Stimulated activated CD8-positive, alpha-beta memory T cell treated with anti-CD3 and anti-CD28 coated beads, Interleukin-7, amount 100 ng/mL, for 24 hours (primary cell): ENCODE measurements at regions not wholly inside any gene's neighbourhood (a gene's known extent, or its start where the extent isn't known, plus 50 kb on each side); places are given as distances from the start of the nearest gene placed in this dataset.

ENCODE experiments used
- DNase-seq: peaks from one replicate; pipeline ENCODE4 v3.0.0-alpha.2; 2020; ENCODE audit warnings: low read depth

DNA sequence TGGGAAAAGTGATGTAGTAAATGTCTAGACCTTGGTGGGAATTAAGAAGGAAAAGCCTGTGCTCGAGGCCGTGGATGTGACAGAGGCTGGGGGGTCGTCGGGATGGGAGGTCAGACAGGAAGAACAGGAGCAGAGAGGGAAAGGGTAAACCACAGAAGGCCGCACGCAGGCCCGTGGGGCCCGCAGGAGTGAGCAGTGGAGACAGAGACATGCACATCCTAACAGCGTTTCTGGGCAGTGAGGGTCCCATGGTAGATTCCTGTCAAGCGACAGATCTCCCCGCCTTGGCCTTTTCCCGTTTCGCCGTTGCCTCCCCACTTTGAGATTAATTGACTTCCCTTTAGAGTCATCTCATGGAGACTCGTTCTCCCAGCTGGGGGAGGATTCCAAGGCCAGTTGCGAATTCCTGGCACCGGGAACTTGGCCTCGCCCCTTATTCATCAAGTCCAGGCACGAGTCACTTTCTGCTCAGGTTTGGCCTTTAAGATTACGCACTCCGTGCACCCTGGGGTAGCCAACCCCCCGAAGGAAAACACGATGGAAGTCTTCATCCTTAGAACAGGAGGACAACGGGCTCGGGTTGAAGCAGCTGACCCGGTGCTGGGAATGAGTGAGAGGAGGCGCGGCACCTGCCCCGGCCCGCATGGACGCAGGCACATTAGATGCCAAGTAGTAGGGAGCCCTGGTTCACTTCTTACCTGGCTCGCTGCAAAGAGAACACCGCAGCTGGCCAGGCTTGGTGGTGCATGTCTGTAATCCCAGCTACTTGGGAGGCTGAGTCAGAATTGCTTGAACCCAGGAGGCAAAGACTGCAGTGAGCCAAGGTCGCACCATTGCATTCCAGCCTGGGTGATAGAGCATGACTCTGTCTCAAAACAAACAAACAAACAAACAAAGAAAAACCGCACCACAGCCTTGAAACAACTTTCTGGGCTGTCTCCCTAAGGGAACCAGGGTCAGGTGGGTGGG, 315.2 kb upstream of the SHH start:
- DNase-seq, result no peak

DNA sequence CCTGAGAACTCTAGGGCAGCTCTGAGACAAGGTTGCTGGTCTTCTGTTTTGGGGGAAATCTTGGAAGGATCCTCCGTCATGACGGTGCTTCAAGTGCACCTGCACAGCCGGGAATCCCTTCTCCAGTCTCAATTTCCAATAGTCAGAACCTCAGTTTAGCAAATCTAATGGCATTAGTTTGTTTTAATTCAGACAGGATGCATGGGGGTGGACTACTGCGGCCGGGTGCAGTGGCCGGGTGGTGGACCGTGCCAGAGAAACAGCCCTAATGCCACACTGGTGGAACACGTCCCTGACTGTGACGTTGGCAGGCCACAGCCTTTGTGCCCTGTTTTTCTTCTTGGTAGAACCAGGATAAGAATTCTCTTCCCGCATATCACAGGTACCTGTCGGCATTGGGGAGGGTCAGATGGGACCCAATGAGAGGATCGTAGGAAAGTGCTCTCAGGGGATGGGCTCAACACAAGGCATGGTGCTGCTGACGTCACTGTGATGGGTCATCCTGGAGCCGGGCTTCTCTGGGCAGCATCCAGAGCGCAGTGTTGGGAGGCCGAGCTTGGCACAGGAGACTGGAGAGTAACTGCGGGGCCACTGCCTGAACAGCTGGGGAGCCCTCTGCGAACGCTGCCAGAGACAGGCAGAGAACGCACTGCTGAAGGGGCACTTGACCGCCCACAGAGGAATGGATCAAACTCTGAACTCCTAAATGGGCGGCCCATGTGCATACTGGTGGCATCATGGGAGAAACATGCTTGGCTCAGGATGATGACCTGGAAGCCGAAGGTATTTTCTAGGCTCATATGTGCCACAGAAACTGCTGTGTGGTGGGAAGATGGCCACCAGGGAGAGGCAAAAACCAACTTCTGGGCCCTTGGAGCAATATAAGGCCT, 313.8 kb upstream of the SHH start:
- no peak for DNase-seq

DNA sequence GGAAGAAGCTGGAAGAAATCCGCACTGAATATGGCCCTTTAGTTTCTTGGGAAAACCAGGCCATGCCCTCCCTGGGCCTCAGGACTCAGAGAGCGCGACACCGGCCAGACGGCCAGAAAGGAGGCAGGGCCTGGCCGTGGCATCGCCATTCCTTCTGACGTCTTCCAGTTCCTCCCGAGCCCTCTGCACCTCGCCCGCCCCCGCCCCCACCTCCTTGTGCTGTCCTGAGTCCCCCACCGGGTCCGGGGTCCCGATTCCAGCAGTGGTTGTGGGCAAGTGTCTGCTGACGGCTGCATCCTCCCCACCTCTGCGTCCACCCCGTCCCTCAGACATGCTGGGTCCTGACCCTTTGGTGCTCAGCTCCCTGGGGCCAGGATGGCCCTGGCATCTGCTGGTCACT, 312.1 kb upstream of the SHH start:
- DNase-seq, result no peak

DNA sequence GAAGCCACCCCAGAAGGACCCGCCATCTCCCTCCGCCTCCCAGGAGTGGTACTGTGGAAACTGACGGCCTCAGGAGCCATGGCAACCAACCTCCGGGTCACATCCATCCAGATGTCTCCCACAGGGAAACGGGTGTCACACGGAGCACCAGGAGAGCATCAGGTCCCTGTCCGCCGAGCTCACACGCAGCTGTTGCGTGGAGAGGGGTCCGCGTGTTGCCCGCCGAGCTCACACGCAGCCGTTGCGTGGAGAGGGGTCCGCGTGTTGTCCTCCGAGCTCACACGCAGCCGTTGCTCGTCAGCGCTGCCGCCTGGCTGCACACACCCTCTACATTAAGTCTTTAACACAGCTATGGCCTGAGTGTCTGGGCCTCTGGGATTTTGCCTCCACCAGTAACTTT, 311.1 kb upstream of the SHH start:
- no peak for DNase-seq

DNA sequence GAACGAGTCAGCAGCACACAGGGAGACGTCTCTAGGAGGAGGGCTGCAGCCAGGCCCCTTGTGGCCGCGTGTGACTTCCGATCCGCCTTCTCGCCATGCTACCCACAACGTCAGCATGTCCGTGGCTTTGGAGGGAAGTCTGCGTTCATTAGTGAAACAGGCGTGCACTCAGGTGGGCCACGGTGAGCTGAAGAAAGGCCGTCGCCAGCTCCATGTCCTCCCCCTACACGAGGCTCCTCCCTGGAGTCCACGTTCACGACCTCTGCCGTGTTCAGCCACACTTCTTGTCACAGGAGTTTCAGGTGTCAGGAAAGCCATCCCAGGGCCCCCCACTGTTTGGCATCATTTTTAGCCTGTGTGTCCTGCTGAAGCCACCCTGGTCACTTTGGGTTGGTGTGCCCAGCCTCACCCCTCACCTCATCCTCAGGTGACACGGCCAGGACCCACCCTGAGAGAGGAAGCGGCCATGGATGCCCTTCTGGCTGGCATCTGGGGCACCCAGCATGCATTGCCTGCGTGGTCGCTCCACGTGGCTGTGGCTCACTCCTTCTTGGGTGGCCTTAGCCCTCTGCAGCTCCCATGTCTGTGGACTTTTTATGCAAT, 310.6 kb upstream of the SHH start:
- DNase-seq, result no peak

GRCh38 chr7:156121956-156122355, 309.7 kb upstream of the SHH start:
- no peak for DNase-seq

DNA sequence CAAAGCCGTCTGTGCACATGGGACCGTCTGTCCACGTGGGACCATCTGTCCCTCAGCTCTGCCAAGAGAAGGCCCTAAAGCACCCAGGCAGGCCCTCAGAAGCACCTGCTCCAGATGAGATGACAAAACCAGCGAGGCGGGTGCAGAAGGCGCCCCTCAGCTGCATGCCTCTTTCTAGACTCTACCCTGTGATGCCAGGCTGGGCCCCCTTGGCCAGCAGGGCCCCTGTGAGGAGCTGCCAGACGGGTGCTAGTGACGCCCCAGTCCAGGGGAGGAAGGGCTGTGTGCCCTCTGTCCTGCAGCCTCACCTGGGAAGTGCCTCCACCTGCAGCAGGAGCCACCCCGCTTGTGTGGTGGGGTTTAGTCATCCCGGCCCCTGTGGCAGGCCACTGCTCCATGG, 309.2 kb upstream of the SHH start:
- DNase-seq, result no peak

GRCh38 chr7:156120552-156120951, 308.3 kb upstream of the SHH start:
- no peak for DNase-seq

GRCh38 chr7:156119771-156120170, 307.5 kb upstream of the SHH start:
- no peak for DNase-seq

- no peak for DNase-seq
These were observed 306.0 kb upstream of the SHH start for GRCh38 chr7:156118248-156118645.

- no peak for DNase-seq
These were observed 305.4 kb upstream of the SHH start for GRCh38 chr7:156117542-156118247.

GRCh38 chr7:156116514-156117215, 304.4 kb upstream of the SHH start:
- no peak for DNase-seq

- no peak for DNase-seq
These were observed 303.3 kb upstream of the SHH start for GRCh38 chr7:156115582-156115981.

DNA sequence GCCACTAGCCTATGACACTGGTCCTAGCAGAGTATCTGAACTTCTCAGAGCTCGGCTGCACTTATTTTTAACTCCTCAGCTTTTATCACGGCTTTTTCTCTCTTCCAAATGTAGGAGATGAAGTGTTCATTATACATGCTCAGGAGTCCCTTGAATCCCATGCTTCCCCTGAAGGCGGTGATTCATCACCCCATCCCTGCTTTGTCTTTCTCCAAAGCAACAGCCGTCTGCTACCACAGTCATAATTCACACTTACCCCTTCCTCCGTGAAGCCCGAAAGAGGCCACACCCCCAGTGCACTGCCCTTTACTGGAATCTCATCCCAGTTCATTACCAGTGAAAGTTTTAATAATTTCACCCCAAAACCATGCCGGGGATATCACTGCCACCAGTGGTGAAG, 301.5 kb upstream of the SHH start:
- no peak for DNase-seq

DNA sequence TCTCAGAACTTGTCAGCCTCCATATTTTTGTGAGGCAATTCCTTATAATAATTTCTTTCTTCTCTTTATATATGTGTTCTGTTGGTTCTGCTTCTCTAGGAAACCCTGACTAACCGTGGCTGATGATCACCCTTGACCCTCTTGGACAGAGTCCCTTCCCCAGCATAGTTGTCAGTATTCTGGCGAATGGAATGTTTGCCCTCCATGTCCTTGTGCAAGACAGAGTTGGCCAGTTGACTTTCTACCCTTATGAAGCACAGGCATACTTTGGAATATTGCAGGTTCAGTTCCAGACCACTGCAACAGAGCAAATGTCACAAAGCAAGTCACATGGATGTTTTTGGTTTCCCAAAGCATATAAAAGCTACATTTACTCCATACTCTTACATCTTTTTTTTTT, 297.7 kb upstream of the SHH start:
- DNase-seq, result no peak

DNA sequence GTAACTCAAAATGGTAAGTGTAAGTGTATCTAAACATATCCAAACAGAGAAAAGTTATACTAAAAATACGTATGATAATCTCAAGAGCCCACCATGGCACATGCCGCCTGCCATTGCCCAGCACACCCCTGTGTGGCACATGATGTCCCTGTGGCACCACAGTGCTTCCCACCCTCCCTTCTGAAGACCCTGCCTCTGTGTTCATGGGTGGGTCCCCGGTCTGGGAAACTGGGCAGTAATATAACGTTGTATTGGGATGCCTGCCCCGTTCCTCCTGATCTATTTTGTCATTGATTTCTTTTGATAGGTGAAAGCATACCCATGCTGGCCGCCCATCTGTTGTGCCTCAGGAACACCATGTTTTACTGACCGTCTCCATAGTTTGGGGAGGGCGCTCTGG, 296.8 kb upstream of the SHH start:
- no peak for DNase-seq

GRCh38 chr7:156107957-156108356, 295.7 kb upstream of the SHH start:
- no peak for DNase-seq

GRCh38 chr7:156106107-156106426, 293.8 kb upstream of the SHH start:
- DNase-seq, result no peak

DNA sequence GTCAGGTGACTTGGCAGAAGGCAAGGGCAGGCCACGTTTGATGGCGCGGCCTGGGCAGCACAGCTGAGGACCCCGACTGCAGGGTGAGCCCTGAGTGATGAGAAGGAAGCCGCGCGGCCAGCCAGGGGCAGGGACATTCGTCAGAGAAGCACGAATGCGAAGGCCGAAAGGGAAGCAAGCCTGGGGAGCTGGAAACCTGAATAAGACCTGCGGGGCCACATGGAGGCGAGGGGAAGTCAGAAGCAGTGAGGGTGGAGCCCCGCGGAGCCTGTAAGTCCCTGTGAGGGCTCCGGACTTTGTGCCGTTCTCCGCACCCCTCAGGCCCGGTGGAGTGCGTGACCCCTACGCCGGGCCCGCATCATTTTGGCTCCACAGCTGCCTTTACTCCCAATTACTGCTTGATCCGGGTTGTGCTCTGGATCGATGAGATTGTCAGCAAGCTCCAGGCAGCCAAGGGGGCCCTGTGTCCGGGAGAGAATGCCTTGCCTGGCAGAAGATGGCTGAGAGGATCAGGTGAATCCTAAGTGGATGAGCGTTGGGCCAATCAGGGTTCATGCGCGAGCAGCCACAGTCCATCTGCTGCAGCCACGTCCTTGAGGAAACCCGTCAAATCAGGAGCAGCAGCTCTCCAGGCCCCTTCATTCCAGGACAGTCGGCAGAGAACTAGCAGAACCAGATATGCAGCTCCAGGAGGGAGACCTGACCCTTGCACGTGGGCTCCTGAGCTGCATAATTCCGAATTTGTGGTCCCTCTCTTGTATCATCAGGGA, 293.3 kb upstream of the SHH start:
- DNase-seq, result no peak

GRCh38 chr7:156104501-156105336, 292.5 kb upstream of the SHH start:
- no peak for DNase-seq
